ACHN (cell line): ENCODE measurements at regions not wholly inside any gene's neighbourhood (a gene's known extent, or its start where the extent isn't known, plus 50 kb on each side); places are given as distances from the start of the nearest gene placed in this dataset.

Source experiments
- DNase-seq: peaks from one replicate; pipeline ENCODE4 v3.0.0-alpha.2; 2015
- in situ Hi-C: cut with HindIII; loops from 2 replicates; pipeline ENCODE4 v1.10.0; 2017; ENCODE audit warnings: low sequenced_read_pairs, low pct_ligation_motif_present, low pct_unique_long_range_greater_than_20kb

DNA sequence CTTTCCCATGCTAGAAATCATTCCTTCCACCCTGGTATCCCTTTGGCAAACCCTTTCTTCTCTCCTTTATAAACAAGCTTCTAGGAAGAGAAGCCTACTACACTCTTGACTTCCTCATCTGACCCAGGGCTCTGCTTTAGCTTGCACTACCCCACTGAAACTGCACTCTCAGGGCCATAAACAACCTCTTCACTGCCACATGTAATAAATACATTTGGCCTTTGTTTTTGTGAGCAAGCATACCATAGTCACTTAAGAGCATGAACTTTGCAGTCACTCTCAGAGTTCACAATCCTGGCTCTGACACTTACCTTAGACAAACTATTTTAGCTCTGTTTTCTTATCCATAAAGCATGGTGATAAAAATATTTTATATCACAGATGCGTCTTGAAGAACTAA lies 50.7 kb upstream of the USP38 start:
- in situ Hi-C loops = no loop called here
- no peak for DNase-seq
